Breast epithelium (tissue), 3 donors: ENCODE measurements at regions not wholly inside any gene's neighbourhood (a gene's known extent, or its start where the extent isn't known, plus 50 kb on each side); places are given as distances from the start of the nearest gene placed in this dataset.

Source experiments
- CTCF ChIP-seq, 3 donors: fragments of 450-650 bp; IDR thresholded peaks; one replicate each; pipeline ENCODE4 v1.5.1; 2016 to 2017; ENCODE audit warnings: antibody characterized with exemption in 3 of 3, mild to moderate bottlenecking in 3 of 3, moderate library complexity in 3 of 3
- POLR2A ChIP-seq: fragments of 450-650 bp; IDR thresholded peaks from one replicate; pipeline ENCODE4 v1.6.1; 2016; ENCODE audit warnings: antibody characterized with exemption, mild to moderate bottlenecking, moderate library complexity

DNA sequence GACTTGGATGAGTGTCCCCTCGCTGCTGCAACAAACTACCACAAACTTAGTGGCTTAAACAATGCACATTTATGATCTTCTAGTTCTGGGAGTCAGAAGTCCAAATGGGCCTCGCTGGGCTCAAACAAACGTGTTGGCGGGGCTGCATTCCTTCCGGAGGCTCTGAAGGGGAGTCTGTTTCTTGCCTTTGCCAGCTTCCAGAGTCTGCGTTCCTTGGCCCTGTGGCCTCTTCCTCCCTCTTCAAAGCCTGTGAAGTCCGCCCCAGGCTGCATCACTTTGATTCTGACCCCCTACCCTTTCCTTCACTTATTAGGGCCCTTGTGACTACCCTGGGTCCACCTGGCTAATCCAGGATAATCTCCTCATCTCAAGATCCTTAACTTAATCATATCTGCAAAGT is 80.3 kb upstream of the NECTIN1 start:
- TF ChIP-seq CTCF (IDR thresholded peaks at IDR 0.05), result no peak
- no peak for TF ChIP-seq POLR2A
